BE2C (cell line): ENCODE measurements at regions not wholly inside any gene's neighbourhood (a gene's known extent, or its start where the extent isn't known, plus 50 kb on each side); places are given as distances from the start of the nearest gene placed in this dataset.

Source experiments
- DNase-seq: peaks from one replicate; pipeline ENCODE4 v3.0.0-alpha.2; 2020
- H3K27me3 ChIP-seq: fragments of 250-450 bp; sonication (Bioruptor Pico); 2 replicates; pipeline ENCODE4 v1.5.1; 2020; ENCODE audit warnings: mild to moderate bottlenecking
- H3K36me3 ChIP-seq: fragments of 250-450 bp; sonication (Bioruptor Pico); 2 replicates; pipeline ENCODE4 v1.5.1; 2020; ENCODE audit warnings: mild to moderate bottlenecking
- H3K4me1 ChIP-seq: fragments of 250-450 bp; sonication (Bioruptor Pico); 2 replicates; pipeline ENCODE4 v1.5.1; 2020
- H3K4me3 ChIP-seq: 2 replicates; pipeline ENCODE4 v1.5.1; 2011; ENCODE audit warnings: low read depth, low read length
- H3K9me3 ChIP-seq: fragments of 250-450 bp; sonication (Bioruptor Pico); 2 replicates; pipeline ENCODE4 v1.5.1; 2020
- TF ChIP-seq, protein P1 (sequence below): IDR thresholded peaks from 2 replicates; pipeline ENCODE4 v1.5.1; 2012; ENCODE audit warnings: mild to moderate bottlenecking, low read depth, low read length

DNA sequence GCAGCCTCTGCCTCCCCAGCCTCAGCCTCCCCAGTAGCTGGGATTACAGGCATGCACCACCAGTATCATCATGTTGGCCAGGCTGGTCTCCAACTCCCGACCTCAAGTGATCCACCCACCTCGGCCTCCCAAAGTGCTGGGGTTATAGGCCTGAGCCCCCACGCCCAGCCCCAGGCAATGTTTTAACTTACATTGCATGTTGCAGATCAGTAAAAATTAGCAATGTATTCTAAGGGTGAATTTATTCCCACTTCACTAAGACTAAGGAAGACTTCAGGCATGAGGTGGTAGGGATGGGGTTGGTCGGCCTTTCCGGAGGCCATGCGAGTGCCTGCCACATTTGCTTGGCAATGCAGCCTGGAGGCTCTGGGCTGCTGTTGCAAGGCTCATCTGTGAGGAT, 66.8 kb upstream of the JDP2 start:
- TF ChIP-seq, protein P1, sequence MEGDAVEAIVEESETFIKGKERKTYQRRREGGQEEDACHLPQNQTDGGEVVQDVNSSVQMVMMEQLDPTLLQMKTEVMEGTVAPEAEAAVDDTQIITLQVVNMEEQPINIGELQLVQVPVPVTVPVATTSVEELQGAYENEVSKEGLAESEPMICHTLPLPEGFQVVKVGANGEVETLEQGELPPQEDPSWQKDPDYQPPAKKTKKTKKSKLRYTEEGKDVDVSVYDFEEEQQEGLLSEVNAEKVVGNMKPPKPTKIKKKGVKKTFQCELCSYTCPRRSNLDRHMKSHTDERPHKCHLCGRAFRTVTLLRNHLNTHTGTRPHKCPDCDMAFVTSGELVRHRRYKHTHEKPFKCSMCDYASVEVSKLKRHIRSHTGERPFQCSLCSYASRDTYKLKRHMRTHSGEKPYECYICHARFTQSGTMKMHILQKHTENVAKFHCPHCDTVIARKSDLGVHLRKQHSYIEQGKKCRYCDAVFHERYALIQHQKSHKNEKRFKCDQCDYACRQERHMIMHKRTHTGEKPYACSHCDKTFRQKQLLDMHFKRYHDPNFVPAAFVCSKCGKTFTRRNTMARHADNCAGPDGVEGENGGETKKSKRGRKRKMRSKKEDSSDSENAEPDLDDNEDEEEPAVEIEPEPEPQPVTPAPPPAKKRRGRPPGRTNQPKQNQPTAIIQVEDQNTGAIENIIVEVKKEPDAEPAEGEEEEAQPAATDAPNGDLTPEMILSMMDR: no peak
- no peak for DNase-seq
- H3K27me3 ChIP-seq: no peaks in the 10 kb centered on the region
- H3K4me3 ChIP-seq: no peak overlapping the region
- peaks cover 7% of the 10 kb centered on the region; the same call in 1 of the 2 replicates for H3K4me1 ChIP-seq
- H3K9me3 ChIP-seq: no peaks in the 10 kb centered on the region
- no peaks in the 10 kb centered on the region for H3K36me3 ChIP-seq

DNA sequence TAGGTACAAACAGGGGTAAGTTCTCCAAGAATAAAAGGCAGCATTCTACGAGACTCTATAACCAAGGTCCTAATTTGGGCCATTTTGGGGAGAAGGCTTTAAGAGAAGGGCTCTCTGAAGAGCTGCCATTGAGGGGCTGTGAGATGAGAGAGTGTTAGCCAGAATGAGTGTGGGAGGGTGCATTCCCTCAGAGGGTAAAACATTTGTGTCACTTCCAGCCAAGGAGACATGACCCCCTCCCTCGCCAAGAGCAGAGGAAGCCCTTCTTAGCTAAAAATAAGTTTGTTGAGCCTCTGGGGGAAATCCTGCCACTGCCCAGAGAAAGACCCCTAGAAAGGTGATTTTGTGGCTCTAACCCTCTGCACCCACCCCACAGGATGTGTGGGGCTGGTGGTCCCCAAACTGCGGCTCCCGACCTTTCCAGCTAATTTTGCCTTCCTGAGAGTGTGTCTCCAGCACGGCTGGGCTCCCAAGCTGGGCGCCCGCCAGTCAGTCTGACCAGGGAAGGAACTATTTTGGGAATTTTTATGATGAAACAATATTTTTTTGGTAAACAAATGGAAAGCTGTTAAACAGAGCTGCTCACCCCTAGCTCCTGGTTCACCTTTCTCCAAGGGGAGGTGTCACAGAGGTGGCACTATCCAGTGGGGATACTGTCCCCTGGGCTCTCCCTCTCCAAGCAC, 65.9 kb upstream of the JDP2 start:
- no peaks in the 10 kb centered on the region for H3K36me3 ChIP-seq
- H3K4me1 ChIP-seq: peaks cover 7% of the 10 kb centered on the region; the same call in 1 of the 2 replicates
- TF ChIP-seq, protein P1: no peak
- no peak overlapping the region for H3K4me3 ChIP-seq
- DNase-seq: no peak
- H3K9me3 ChIP-seq: no peaks in the 10 kb centered on the region
- no peaks in the 10 kb centered on the region for H3K27me3 ChIP-seq

DNA sequence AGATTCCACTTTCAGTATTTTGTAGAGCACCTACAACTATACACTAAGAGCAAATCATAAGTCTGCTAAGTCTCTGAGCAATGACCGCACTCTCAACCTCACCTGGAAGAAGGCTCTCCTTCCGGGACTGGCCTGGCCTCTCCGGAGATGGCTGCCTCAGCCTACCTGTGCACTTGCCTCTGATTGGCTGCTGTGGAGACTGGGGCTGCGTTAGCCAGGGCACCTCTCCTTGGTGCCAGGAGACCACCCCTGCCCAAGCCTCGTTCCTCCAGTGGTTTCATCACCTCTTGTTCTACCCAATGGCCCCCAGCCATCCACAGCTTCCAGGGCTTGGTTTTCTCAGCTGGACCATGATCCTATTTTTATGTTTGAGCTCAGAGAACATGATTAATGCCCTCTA, 64.7 kb upstream of the JDP2 start:
- no peak for DNase-seq
- no peaks in the 10 kb centered on the region for H3K36me3 ChIP-seq
- H3K4me1 ChIP-seq: peaks cover 7% of the 10 kb centered on the region; the same call in 1 of the 2 replicates
- H3K27me3 ChIP-seq: no peaks in the 10 kb centered on the region
- no peaks in the 10 kb centered on the region for H3K9me3 ChIP-seq
- H3K4me3 ChIP-seq: no peak overlapping the region
- TF ChIP-seq, protein P1: no peak

DNA sequence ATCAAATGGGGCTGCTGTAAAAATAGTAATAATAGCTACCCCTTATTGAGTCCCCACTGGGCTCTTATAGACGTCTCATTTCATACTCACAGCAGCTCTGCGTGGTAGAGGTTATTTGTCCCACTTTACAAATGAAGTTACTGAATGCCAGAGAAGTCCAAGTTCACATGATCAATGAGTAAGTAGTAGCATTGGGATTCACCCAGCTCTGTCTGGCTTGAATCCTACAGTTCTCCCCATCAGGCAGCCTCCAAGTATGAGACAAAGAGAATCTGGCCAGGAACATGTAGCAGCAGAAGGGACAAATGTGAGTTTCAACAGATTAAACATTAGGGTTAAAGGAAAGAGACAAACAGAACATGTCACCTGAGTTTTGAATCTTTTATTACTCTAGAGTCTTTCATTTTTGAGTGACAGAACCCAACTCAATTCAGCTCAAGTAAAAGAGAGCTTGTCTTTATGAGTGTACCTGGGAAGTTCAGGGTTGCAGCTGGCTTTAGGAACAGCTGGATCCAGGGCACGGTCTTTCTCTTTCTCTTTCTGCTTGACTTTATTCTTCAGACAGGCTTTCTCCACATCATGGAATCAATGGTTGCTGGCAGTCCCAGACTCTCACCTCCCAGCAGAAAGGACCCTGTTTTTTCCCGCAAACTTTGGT, 64.1 kb upstream of the JDP2 start:
- TF ChIP-seq, protein P1: no peak
- no peak overlapping the region for H3K4me3 ChIP-seq
- H3K4me1 ChIP-seq: peaks cover 7% of the 10 kb centered on the region; the same call in 1 of the 2 replicates
- H3K27me3 ChIP-seq: no peaks in the 10 kb centered on the region
- no peak for DNase-seq
- H3K36me3 ChIP-seq: no peaks in the 10 kb centered on the region
- no peaks in the 10 kb centered on the region for H3K9me3 ChIP-seq

DNA sequence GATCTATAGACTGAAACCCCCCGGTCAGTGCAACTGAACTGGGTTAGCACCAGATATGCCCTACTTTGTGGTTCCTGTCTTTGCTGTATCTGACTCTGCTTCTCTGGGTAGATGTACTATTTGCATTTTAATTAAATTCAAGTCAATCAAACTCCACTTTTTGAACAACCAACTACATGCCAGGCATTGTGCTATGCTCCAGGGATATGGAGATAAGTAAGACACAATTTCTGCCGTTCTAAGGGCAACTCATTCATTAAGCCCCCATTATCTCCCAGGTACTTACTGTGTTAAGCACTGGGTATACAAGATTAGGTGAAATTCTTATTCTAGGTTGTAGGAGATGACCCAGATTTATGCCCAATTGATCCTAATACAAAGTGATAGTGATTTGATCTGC, 62.7 kb upstream of the JDP2 start:
- DNase-seq: no peak

DNA sequence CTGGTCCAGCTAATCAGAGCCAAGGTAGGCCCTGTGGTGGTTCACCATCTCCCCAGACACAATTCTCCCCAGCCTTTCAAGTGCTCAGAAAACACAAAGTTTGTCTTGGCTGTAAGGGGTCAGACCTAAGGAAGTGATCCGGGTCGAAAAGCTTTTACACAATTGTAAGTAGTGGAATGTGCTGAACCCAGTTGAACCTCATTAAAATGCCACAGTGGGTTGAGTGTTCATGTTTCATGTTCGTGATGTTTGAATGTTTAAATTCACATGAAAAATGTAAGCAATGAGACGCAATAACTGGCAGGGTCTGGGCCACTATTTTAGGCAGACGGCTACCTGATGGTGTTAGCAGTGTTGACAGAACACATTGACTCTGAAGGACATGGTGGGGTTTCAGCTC, 60.9 kb upstream of the JDP2 start:
- no peak for DNase-seq
- no peak overlapping the region for H3K4me3 ChIP-seq
- H3K36me3 ChIP-seq: no peaks in the 10 kb centered on the region
- H3K27me3 ChIP-seq: no peaks in the 10 kb centered on the region
- H3K9me3 ChIP-seq: no peaks in the 10 kb centered on the region
- TF ChIP-seq, protein P1: no peak
- H3K4me1 ChIP-seq: peaks cover 7% of the 10 kb centered on the region; the same call in 1 of the 2 replicates

More for the DNA sequence above, 62.7 kb upstream of the JDP2 start:
- TF ChIP-seq, protein P1: no peak
- H3K9me3 ChIP-seq: no peaks in the 10 kb centered on the region
- H3K27me3 ChIP-seq: no peaks in the 10 kb centered on the region
- H3K36me3 ChIP-seq: no peaks in the 10 kb centered on the region
- H3K4me3 ChIP-seq: no peak overlapping the region
- peaks cover 7% of the 10 kb centered on the region; the same call in 1 of the 2 replicates for H3K4me1 ChIP-seq
